ENCODE measurements at regions not wholly inside any gene's neighbourhood (a gene's known extent, or its start where the extent isn't known, plus 50 kb on each side); places are given as distances from the start of the nearest gene placed in this dataset.
"Not testable (repeated sequence)": the region's sequence is repeated elsewhere in the genome, so short reads cannot be mapped to it uniquely, and the experiment has no call there.

- TF ChIP-seq, protein P1, sequence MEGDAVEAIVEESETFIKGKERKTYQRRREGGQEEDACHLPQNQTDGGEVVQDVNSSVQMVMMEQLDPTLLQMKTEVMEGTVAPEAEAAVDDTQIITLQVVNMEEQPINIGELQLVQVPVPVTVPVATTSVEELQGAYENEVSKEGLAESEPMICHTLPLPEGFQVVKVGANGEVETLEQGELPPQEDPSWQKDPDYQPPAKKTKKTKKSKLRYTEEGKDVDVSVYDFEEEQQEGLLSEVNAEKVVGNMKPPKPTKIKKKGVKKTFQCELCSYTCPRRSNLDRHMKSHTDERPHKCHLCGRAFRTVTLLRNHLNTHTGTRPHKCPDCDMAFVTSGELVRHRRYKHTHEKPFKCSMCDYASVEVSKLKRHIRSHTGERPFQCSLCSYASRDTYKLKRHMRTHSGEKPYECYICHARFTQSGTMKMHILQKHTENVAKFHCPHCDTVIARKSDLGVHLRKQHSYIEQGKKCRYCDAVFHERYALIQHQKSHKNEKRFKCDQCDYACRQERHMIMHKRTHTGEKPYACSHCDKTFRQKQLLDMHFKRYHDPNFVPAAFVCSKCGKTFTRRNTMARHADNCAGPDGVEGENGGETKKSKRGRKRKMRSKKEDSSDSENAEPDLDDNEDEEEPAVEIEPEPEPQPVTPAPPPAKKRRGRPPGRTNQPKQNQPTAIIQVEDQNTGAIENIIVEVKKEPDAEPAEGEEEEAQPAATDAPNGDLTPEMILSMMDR (IDR thresholded peaks at IDR 0.05) = not testable (repeated sequence)
- not testable (repeated sequence) for TF ChIP-seq POLR2A (IDR thresholded peaks at IDR 0.05)
Measured at GRCh38 chrX:146119074-146119473, 301.4 kb downstream of the SLITRK2 start.
